Osteocyte (in vitro differentiated cells): ENCODE measurements at regions not wholly inside any gene's neighbourhood (a gene's known extent, or its start where the extent isn't known, plus 50 kb on each side); places are given as distances from the start of the nearest gene placed in this dataset.

Source experiments
- DNase-seq: peaks from one replicate; pipeline ENCODE4 v3.0.0; 2021; ENCODE audit warnings: mixed read lengths; ENCODE audit not compliant: unreplicated experiment; ENCODE audit errors: extremely low spot score
- H3K27ac Mint-ChIP-seq: one replicate; pipeline ENCODE4 v1.8.0; 2021; ENCODE audit warnings: mild to moderate bottlenecking, mixed read lengths; ENCODE audit not compliant: unreplicated experiment
- H3K27me3 Mint-ChIP-seq: one replicate; pipeline ENCODE4 v1.8.0; 2021; ENCODE audit warnings: mixed read lengths; ENCODE audit not compliant: unreplicated experiment
- H3K36me3 Mint-ChIP-seq: one replicate; pipeline ENCODE4 v1.8.0; 2021; ENCODE audit warnings: mixed read lengths; ENCODE audit not compliant: unreplicated experiment
- H3K4me1 Mint-ChIP-seq: one replicate; pipeline ENCODE4 v1.8.0; 2021; ENCODE audit warnings: mixed read lengths; ENCODE audit not compliant: unreplicated experiment
- H3K4me3 Mint-ChIP-seq: one replicate; pipeline ENCODE4 v1.8.0; 2021; ENCODE audit warnings: mild to moderate bottlenecking, moderate library complexity, mixed read lengths; ENCODE audit not compliant: unreplicated experiment
- H3K9me3 Mint-ChIP-seq: one replicate; pipeline ENCODE4 v1.8.0; 2021; ENCODE audit warnings: mixed read lengths; ENCODE audit not compliant: unreplicated experiment
- TF ChIP-seq, protein P1 (sequence below): fragments of 200-600 bp; sonication (generic); IDR thresholded peaks from 2 replicates; pipeline ENCODE4 v1.5.0; 2021; ENCODE audit warnings: antibody characterized with exemption, mild to moderate bottlenecking, moderate library complexity

DNA sequence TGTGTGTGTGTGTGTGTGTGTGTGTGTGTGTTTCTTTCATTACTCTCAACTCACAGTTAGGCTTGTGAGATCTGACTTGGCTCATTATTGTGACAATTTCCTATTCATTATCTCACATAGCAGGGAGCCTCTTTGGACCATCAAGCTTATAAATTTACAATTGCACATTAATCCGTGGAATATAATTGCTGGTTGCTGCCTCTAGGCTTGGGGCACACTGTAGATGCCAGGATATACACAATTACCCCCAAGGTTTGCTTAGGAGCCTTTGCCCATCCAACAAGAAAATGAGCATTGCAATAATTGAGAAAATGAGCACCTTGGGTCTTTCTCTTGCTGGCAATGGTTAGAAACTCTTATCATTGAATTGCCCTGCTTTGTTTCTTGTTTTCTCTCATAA is 161.6 kb upstream of the DMRTA1 start:
- TF ChIP-seq, protein P1, sequence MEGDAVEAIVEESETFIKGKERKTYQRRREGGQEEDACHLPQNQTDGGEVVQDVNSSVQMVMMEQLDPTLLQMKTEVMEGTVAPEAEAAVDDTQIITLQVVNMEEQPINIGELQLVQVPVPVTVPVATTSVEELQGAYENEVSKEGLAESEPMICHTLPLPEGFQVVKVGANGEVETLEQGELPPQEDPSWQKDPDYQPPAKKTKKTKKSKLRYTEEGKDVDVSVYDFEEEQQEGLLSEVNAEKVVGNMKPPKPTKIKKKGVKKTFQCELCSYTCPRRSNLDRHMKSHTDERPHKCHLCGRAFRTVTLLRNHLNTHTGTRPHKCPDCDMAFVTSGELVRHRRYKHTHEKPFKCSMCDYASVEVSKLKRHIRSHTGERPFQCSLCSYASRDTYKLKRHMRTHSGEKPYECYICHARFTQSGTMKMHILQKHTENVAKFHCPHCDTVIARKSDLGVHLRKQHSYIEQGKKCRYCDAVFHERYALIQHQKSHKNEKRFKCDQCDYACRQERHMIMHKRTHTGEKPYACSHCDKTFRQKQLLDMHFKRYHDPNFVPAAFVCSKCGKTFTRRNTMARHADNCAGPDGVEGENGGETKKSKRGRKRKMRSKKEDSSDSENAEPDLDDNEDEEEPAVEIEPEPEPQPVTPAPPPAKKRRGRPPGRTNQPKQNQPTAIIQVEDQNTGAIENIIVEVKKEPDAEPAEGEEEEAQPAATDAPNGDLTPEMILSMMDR: no peak
- Mint-ChIP-seq H3K36me3 (no peaks in the 10 kb centered on the region), H3K27ac (no peak overlapping the region), H3K4me1 (no peaks in the 10 kb centered on the region), H3K4me3 (no peak overlapping the region), H3K27me3 (peaks cover 50% of the 10 kb centered on the region), H3K9me3 (no peaks in the 10 kb centered on the region)
- no peak for DNase-seq

DNA sequence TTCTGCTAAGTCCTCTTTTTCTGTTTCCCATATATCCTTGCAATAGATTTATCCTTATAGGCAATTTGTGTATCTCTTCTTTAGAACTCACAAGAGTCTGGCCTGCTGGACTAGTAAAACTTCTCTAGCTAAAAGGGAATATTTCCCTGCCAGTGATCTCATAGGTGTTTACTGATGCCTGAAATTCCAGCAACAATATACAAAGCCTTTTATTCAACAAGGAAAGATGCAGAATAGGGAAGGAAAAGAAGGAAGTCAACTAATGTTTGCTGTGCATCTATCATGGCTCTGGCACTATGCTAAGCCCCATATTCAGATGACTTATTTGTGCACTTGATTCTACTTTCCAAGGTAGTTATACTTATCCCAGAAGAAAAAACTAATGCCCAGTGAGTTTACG is 160.0 kb upstream of the DMRTA1 start:
- no peaks in the 10 kb centered on the region for H3K36me3 Mint-ChIP-seq
- H3K9me3 Mint-ChIP-seq: no peaks in the 10 kb centered on the region
- no peaks in the 10 kb centered on the region for H3K4me1 Mint-ChIP-seq
- no peak overlapping the region for H3K4me3 Mint-ChIP-seq
- no peak for DNase-seq
- TF ChIP-seq, protein P1: no peak
- H3K27me3 Mint-ChIP-seq: peaks cover 59% of the 10 kb centered on the region
- no peak overlapping the region for H3K27ac Mint-ChIP-seq

DNA sequence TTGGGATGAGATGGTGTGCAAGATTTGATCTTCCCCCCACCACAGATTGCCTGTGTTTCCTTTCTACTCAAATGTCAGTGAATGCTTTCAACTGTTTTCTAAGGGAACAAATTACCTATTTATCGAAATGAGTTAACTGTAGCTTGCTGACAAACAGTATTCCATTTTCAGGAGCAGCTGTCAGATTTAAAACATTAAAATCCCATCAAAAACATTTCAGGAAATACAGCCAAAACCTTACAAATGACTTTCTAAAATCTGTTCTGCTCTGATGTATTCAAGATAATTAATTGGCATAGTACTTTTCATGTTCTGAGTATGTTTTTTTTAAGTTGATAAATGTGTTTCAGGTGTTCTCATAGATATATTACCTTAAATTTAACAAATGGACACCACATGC is 158.0 kb upstream of the DMRTA1 start:
- Mint-ChIP-seq H3K36me3 (no peaks in the 10 kb centered on the region), H3K4me3 (no peak overlapping the region), H3K4me1 (no peaks in the 10 kb centered on the region), H3K27ac (no peak overlapping the region), H3K27me3 (peaks cover 65% of the 10 kb centered on the region), H3K9me3 (no peaks in the 10 kb centered on the region)
- TF ChIP-seq, protein P1: no peak
- DNase-seq: no peak

DNA sequence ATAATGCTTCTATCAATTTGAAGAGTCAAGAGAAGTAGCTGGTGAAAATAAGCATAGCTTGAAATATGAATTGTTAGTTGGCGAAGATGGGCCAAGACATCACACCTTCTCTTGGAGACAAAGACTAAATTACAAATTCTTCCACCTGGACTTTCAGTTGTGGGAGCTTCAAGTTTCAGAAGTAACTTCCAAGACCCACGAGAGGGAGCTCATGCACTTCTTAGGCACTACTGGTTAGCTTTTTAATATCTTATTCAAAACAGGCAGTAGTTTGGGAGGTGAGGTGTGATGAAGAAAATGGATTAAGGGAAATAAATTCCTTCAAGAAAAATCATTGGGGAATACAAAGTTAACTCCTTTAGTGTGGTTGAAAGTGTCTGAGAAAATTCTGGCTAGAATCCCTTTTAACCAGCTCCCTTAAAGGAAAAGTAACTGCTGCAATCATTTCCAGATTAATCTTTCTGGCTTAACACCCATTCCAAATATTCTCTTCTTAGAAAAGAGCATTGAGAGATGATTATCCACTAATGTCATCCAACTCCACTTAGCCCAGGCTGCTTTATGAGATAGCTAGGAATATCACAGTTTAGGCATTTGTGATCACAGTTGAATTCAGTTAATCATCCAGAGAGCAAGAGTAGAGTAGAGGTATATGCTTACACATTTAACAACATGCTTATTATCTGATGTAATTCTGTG is 139.5 kb upstream of the DMRTA1 start:
- Mint-ChIP-seq H3K4me1 (no peaks in the 10 kb centered on the region), H3K27ac (no peak overlapping the region), H3K27me3 (peaks cover 57% of the 10 kb centered on the region), H3K4me3 (no peak overlapping the region), H3K36me3 (no peaks in the 10 kb centered on the region), H3K9me3 (no peaks in the 10 kb centered on the region)
- DNase-seq: no peak
- TF ChIP-seq, protein P1: peak; percentile 82

DNA sequence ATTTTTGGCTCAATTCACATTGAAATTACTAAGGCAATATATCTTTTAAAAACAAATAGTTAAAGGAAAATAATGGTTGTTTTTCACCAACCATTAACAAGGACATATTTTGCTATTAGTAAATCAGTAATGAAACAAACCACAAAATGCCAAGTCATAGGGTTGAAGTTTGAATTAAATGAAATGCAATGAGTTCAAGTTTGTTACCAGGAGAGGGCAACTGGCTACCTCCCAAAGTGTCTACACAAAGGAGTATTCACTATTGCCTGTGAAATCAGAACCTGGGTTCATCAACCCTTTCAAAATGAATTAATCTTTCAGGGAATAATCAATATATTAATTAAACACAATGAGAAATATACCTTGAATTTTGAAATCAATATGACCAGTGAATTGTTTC is 138.4 kb upstream of the DMRTA1 start:
- Mint-ChIP-seq H3K36me3 (no peaks in the 10 kb centered on the region), H3K9me3 (no peaks in the 10 kb centered on the region), H3K27ac (no peak overlapping the region), H3K27me3 (peaks cover 58% of the 10 kb centered on the region), H3K4me1 (no peaks in the 10 kb centered on the region), H3K4me3 (no peak overlapping the region)
- no peak for DNase-seq
- TF ChIP-seq, protein P1: peak; percentile 5
